ENCODE measurements at regions not wholly inside any gene's neighbourhood (a gene's known extent, or its start where the extent isn't known, plus 50 kb on each side); places are given as distances from the start of the nearest gene placed in this dataset.

GRCh38 chr1:112267206-112267605 is 128.8 kb upstream of the CTTNBP2NL start:
- H3K36me3 Mint-ChIP-seq = no peaks in the 10 kb centered on the region
- Histone ChIP-seq H3K4me3 (no peak overlapping the region), H4K20me1 (ENCODE audit: low read depth) (no peaks in the 10 kb centered on the region), H2AFZ (replicated peaks) (no peak overlapping the region), H3K4me2 (no peak overlapping the region), H3K9me3 (ENCODE audit: low read depth) (no peaks in the 10 kb centered on the region), H3K27me3 (no peaks in the 10 kb centered on the region), H3K9ac (no peak overlapping the region), H3K36me3 (no peaks in the 10 kb centered on the region), H3K79me2 (ENCODE audit: low read depth) (no peaks in the 10 kb centered on the region), H3K27ac (no peak overlapping the region), H3K4me1 (peaks cover 10% of the 10 kb centered on the region), H3F3A (ENCODE audit: low read depth) (no peaks in the 10 kb centered on the region)
- H3K4me1 Mint-ChIP-seq = peaks cover 9% of the 10 kb centered on the region
- H3K9me3 Mint-ChIP-seq = no peaks in the 10 kb centered on the region
- TF ChIP-seq EZH2phosphoT487 (IDR thresholded peaks at IDR 0.05) = no peak
- no peak for TF ChIP-seq CTCF (IDR thresholded peaks at IDR 0.05)
- TF ChIP-seq EZH2 (IDR thresholded peaks at IDR 0.05) = no peak
- no peak overlapping the region for H3K4me3 Mint-ChIP-seq
- no peak overlapping the region for H3K27ac Mint-ChIP-seq
- DNase-seq (ENCODE audit: low spot score) = no peak
- H3K27me3 Mint-ChIP-seq (ENCODE audit: insufficient read depth, low read depth) = peaks cover 2% of the 10 kb centered on the region

GRCh38 chr1:112267929-112268328 is 128.1 kb upstream of the CTTNBP2NL start:
- Histone ChIP-seq H3K4me3 (no peak overlapping the region), H3K4me1 (peaks cover 3% of the 10 kb centered on the region), H3K79me2 (ENCODE audit: low read depth) (no peaks in the 10 kb centered on the region), H3K9ac (no peak overlapping the region), H2AFZ (replicated peaks) (no peak overlapping the region), H3K27me3 (no peaks in the 10 kb centered on the region), H3K9me3 (ENCODE audit: low read depth) (no peaks in the 10 kb centered on the region), H3K27ac (no peak overlapping the region), H3K36me3 (no peaks in the 10 kb centered on the region), H4K20me1 (ENCODE audit: low read depth) (no peaks in the 10 kb centered on the region), H3F3A (ENCODE audit: low read depth) (no peaks in the 10 kb centered on the region), H3K4me2 (no peak overlapping the region)
- H3K27me3 Mint-ChIP-seq (ENCODE audit: insufficient read depth, low read depth) = peaks cover 2% of the 10 kb centered on the region
- H3K4me3 Mint-ChIP-seq = no peak overlapping the region
- no peaks in the 10 kb centered on the region for H3K36me3 Mint-ChIP-seq
- no peak for TF ChIP-seq EZH2 (IDR thresholded peaks at IDR 0.05)
- H3K27ac Mint-ChIP-seq = no peak overlapping the region
- DNase-seq (ENCODE audit: low spot score) = no peak
- H3K9me3 Mint-ChIP-seq = no peaks in the 10 kb centered on the region
- peaks cover 3% of the 10 kb centered on the region for H3K4me1 Mint-ChIP-seq

GRCh38 chr1:112268408-112268807 is 127.6 kb upstream of the CTTNBP2NL start:
- TF ChIP-seq EZH2 (IDR thresholded peaks at IDR 0.05) (no peak), EZH2phosphoT487 (IDR thresholded peaks at IDR 0.05) (no peak), CTCF (IDR thresholded peaks at IDR 0.05) (no peak)
- Histone ChIP-seq H2AFZ (replicated peaks) (no peak overlapping the region), H3K4me2 (no peak overlapping the region), H3K27ac (no peak overlapping the region), H3K27me3 (no peaks in the 10 kb centered on the region), H3F3A (ENCODE audit: low read depth) (no peaks in the 10 kb centered on the region), H3K9ac (no peak overlapping the region), H3K36me3 (no peaks in the 10 kb centered on the region), H3K79me2 (ENCODE audit: low read depth) (no peaks in the 10 kb centered on the region), H3K4me3 (no peak overlapping the region), H3K4me1 (no peaks in the 10 kb centered on the region), H3K9me3 (ENCODE audit: low read depth) (no peaks in the 10 kb centered on the region), H4K20me1 (ENCODE audit: low read depth) (no peaks in the 10 kb centered on the region)
- Mint-ChIP-seq H3K4me1 (no peaks in the 10 kb centered on the region), H3K9me3 (no peaks in the 10 kb centered on the region), H3K27me3 (ENCODE audit: insufficient read depth, low read depth) (peaks cover 2% of the 10 kb centered on the region), H3K4me3 (no peak overlapping the region), H3K36me3 (no peaks in the 10 kb centered on the region), H3K27ac (no peak overlapping the region)
- DNase-seq (ENCODE audit: low spot score) = no peak

- TF ChIP-seq EZH2phosphoT487 (IDR thresholded peaks at IDR 0.05) (no peak), EZH2 (IDR thresholded peaks at IDR 0.05) (no peak), CTCF (IDR thresholded peaks at IDR 0.05) (no peak)
- H3K36me3 ChIP-seq = no peaks in the 10 kb centered on the region
- peaks cover 3% of the 10 kb centered on the region for H3K27me3 Mint-ChIP-seq (ENCODE audit: insufficient read depth, low read depth)
Measured at GRCh38 chr1:112271270-112271669, 124.7 kb upstream of the CTTNBP2NL start.

More at GRCh38 chr1:112271270-112271669, 124.7 kb upstream of the CTTNBP2NL start:
- no peaks in the 10 kb centered on the region for H3F3A ChIP-seq (ENCODE audit: low read depth)
- no peaks in the 10 kb centered on the region for H3K36me3 Mint-ChIP-seq
- no peaks in the 10 kb centered on the region for H3K27me3 ChIP-seq
- no peak for DNase-seq (ENCODE audit: low spot score)
- H3K79me2 ChIP-seq (ENCODE audit: low read depth) = no peaks in the 10 kb centered on the region
- no peak overlapping the region for H3K4me2 ChIP-seq
- no peaks in the 10 kb centered on the region for H3K9me3 ChIP-seq (ENCODE audit: low read depth)
- no peak overlapping the region for H3K27ac ChIP-seq
- no peak overlapping the region for H3K9ac ChIP-seq
- H3K4me3 ChIP-seq = no peak overlapping the region
- H3K4me3 Mint-ChIP-seq = no peak overlapping the region
- H2AFZ ChIP-seq (replicated peaks) = no peak overlapping the region
- H3K27ac Mint-ChIP-seq = no peak overlapping the region
- H4K20me1 ChIP-seq (ENCODE audit: low read depth) = no peaks in the 10 kb centered on the region
- H3K4me1 Mint-ChIP-seq = no peaks in the 10 kb centered on the region
- H3K4me1 ChIP-seq = no peaks in the 10 kb centered on the region
- peaks cover 7% of the 10 kb centered on the region for H3K9me3 Mint-ChIP-seq
